HL-60 (cell line): ENCODE measurements at regions not wholly inside any gene's neighbourhood (a gene's known extent, or its start where the extent isn't known, plus 50 kb on each side); places are given as distances from the start of the nearest gene placed in this dataset.

ENCODE experiments used
- DNase-seq, 2 experiments: peaks; one replicate each; pipeline ENCODE4 v3.0.0-alpha.2; 2010 to 2020; ENCODE audit warnings: low read depth in 1 of 2, low spot score in 1 of 2
- H3K27ac ChIP-seq: fragments of 250-450 bp; sonication (Bioruptor Pico); replicated peaks from 2 replicates; pipeline ENCODE4 v1.5.1; 2020; ENCODE audit warnings: mild to moderate bottlenecking, moderate library complexity
- H3K27me3 ChIP-seq: fragments of 250-450 bp; sonication (Bioruptor Pico); 2 replicates; pipeline ENCODE4 v1.5.1; 2021; ENCODE audit warnings: mild to moderate bottlenecking, moderate library complexity; ENCODE audit not compliant: insufficient read depth, poor library complexity, severe bottlenecking
- H3K4me3 ChIP-seq: replicated peaks from 2 replicates; pipeline ENCODE4 v1.5.1; 2011; ENCODE audit warnings: mild to moderate bottlenecking, control low read depth, low read length; ENCODE audit not compliant: insufficient read depth
- GABPA ChIP-seq: IDR thresholded peaks from 2 replicates; pipeline ENCODE4 v1.6.1; 2012; ENCODE audit warnings: low read depth
- POLR2AphosphoS5 ChIP-seq: IDR thresholded peaks from 2 replicates; pipeline ENCODE4 v1.6.1; 2012; ENCODE audit warnings: low read depth
- SPI1 ChIP-seq: IDR thresholded peaks from 2 replicates; pipeline ENCODE4 v1.6.1; 2012; ENCODE audit warnings: low read depth, mild to moderate bottlenecking, borderline replicate concordance
- TF ChIP-seq, protein P1 (sequence below): IDR thresholded peaks from 2 replicates; pipeline ENCODE4 v1.6.1; 2012; ENCODE audit warnings: low read depth; ENCODE audit not compliant: insufficient replicate concordance
- TF ChIP-seq, protein P2 (sequence below): IDR thresholded peaks from one replicate; pipeline ENCODE4 v1.5.1; 2011; ENCODE audit warnings: low read length, control low read depth, inconsistent platforms; ENCODE audit not compliant: insufficient read depth

DNA sequence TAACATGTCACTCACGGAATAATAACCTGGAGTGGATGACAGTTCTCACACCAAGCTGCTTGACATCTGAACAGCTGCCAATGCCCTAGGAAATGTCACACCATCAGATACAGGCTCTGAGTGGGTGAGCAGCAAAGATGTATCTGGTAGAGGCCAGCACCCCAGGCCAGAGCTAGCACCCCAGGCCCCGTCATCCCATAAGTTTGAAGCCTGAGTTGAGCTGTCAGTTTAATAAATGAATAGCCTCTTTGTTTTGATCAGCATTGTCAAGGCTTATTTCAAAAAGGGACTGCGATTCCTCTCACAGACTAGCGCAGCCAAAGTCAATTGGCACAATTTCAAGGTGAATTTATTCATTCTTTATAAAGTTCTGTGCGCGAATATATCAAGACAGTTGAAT is 1327.1 kb downstream of the MAT2B start:
- DNase-seq = no peak
- TF ChIP-seq SPI1 (no peak), GABPA (no peak), POLR2AphosphoS5 (no peak)
- TF ChIP-seq, protein P1, sequence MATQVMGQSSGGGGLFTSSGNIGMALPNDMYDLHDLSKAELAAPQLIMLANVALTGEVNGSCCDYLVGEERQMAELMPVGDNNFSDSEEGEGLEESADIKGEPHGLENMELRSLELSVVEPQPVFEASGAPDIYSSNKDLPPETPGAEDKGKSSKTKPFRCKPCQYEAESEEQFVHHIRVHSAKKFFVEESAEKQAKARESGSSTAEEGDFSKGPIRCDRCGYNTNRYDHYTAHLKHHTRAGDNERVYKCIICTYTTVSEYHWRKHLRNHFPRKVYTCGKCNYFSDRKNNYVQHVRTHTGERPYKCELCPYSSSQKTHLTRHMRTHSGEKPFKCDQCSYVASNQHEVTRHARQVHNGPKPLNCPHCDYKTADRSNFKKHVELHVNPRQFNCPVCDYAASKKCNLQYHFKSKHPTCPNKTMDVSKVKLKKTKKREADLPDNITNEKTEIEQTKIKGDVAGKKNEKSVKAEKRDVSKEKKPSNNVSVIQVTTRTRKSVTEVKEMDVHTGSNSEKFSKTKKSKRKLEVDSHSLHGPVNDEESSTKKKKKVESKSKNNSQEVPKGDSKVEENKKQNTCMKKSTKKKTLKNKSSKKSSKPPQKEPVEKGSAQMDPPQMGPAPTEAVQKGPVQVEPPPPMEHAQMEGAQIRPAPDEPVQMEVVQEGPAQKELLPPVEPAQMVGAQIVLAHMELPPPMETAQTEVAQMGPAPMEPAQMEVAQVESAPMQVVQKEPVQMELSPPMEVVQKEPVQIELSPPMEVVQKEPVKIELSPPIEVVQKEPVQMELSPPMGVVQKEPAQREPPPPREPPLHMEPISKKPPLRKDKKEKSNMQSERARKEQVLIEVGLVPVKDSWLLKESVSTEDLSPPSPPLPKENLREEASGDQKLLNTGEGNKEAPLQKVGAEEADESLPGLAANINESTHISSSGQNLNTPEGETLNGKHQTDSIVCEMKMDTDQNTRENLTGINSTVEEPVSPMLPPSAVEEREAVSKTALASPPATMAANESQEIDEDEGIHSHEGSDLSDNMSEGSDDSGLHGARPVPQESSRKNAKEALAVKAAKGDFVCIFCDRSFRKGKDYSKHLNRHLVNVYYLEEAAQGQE = no peak
- TF ChIP-seq, protein P2, sequence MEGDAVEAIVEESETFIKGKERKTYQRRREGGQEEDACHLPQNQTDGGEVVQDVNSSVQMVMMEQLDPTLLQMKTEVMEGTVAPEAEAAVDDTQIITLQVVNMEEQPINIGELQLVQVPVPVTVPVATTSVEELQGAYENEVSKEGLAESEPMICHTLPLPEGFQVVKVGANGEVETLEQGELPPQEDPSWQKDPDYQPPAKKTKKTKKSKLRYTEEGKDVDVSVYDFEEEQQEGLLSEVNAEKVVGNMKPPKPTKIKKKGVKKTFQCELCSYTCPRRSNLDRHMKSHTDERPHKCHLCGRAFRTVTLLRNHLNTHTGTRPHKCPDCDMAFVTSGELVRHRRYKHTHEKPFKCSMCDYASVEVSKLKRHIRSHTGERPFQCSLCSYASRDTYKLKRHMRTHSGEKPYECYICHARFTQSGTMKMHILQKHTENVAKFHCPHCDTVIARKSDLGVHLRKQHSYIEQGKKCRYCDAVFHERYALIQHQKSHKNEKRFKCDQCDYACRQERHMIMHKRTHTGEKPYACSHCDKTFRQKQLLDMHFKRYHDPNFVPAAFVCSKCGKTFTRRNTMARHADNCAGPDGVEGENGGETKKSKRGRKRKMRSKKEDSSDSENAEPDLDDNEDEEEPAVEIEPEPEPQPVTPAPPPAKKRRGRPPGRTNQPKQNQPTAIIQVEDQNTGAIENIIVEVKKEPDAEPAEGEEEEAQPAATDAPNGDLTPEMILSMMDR = no peak

GRCh38 chr5:164844348-164844747 is 1338.9 kb downstream of the MAT2B start:
- no peak for DNase-seq
- Histone ChIP-seq H3K27ac (no peak overlapping the region), H3K4me3 (no peak overlapping the region), H3K27me3 (no peaks in the 10 kb centered on the region)
- TF ChIP-seq SPI1 (no peak), GABPA (no peak), POLR2AphosphoS5 (no peak)
- TF ChIP-seq, protein P2 = no peak
- TF ChIP-seq, protein P1 = no peak

More for the DNA sequence above, 1327.1 kb downstream of the MAT2B start:
- H3K27ac ChIP-seq = no peak overlapping the region
- H3K27me3 ChIP-seq = no peaks in the 10 kb centered on the region
- no peak overlapping the region for H3K4me3 ChIP-seq

DNA sequence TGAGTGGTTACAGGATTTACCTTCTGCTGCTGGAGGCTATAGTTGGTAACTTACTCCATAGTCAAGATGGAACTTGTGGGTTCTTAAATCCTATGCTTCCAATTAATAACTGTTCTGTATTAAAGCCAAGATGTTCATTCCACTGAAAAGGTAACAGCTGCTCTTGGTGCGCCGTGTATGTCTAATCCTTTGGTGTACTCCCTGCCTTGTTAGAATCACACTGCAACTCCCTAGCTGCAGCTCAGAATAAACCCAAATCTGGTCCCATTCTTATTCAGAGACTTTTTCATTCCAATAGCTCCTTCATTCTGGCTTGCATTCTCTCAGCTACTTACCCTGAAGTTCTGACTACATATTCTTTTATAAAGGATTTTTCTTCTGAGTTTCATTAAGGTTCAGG is 1355.5 kb downstream of the MAT2B start:
- Histone ChIP-seq H3K27ac (no peak overlapping the region), H3K27me3 (no peaks in the 10 kb centered on the region), H3K4me3 (no peak overlapping the region)
- TF ChIP-seq GABPA = no peak
- TF ChIP-seq, protein P2 = no peak
- TF ChIP-seq POLR2AphosphoS5 = no peak
- no peak for TF ChIP-seq SPI1
- TF ChIP-seq, protein P1 = no peak
- DNase-seq = no peak
